ENCODE measurements at regions not wholly inside any gene's neighbourhood (a gene's known extent, or its start where the extent isn't known, plus 50 kb on each side); places are given as distances from the start of the nearest gene placed in this dataset.
A peak's percentile ranks its signal among the peaks of the same experiment; 100 is the strongest.

DNA sequence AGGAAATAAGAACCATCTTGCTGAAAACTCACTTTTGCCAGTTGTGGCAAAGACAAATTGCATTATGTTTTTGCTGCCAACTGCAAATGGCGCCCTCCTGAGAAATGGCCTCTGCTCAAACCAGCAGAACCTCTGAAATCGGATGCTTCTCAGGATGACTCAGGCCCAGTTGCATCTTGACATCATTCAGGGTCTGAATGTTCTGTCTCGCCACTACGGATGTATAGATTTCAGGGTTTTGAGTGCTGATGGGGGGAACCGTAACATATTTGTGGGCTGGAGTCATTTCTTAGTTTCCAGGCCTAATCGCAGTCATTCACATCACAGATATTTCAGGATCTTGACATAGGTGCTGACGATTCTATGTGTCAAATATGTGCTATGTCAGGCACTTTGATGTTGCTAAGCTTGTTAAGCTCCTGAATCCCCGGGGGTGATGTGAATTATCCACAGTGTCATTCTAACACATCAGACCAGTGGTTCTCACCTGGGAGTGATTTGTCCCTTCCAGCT is 207.1 kb downstream of the NFATC2 start:
- DNase-seq: peak; percentile 100

DNA sequence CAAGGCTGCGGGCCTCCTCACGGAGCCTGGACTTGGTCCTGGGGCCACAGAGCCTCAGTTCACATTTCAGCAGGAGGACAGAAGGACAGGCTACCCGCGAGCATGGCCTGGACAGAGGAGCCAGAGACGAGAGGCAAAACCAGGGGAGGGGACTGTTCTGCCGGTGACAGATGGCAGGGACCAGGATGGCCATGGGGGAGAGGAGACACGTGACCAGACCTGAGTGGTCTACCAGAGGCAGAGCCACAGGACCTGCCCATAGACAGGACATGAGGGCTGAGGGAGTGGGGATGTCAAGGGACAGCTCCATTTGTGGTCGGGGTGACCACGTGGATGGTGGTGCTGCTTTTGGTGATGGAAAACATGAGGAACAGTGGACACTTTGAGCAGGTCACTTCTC is 207.9 kb downstream of the NFATC2 start:
- DNase-seq: no peak

GRCh38 chr20:51333971-51334370 is 208.5 kb downstream of the NFATC2 start:
- DNase-seq: no peak

- DNase-seq: no peak
These were observed 209.1 kb downstream of the NFATC2 start for GRCh38 chr20:51333446-51333845.

DNA sequence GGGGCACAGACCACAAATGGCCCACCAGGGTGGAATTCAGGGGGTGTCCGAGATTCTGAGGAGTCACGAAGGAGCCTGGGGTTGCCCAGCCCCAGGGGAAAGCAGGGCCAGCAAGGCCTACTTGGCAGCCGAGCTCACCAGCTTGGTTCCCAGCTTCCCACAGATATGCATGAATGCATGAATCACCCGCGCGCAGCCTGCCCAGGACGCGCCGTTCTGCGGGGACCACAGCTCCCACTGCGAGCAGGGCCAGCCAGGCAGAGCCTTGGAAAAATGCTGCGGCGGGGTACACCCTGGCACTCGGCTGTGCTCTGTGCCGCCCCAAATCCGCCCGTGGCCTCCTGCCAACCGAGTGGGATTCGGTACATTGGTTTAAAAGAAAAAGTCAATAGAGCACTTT is 211.0 kb downstream of the NFATC2 start:
- DNase-seq: peak; percentile 41

- no peak for DNase-seq
These were observed 212.7 kb downstream of the NFATC2 start for GRCh38 chr20:51329845-51330244.

GRCh38 chr20:51327251-51327841 is 215.2 kb downstream of the NFATC2 start:
- DNase-seq: peak; percentile 84

DNA sequence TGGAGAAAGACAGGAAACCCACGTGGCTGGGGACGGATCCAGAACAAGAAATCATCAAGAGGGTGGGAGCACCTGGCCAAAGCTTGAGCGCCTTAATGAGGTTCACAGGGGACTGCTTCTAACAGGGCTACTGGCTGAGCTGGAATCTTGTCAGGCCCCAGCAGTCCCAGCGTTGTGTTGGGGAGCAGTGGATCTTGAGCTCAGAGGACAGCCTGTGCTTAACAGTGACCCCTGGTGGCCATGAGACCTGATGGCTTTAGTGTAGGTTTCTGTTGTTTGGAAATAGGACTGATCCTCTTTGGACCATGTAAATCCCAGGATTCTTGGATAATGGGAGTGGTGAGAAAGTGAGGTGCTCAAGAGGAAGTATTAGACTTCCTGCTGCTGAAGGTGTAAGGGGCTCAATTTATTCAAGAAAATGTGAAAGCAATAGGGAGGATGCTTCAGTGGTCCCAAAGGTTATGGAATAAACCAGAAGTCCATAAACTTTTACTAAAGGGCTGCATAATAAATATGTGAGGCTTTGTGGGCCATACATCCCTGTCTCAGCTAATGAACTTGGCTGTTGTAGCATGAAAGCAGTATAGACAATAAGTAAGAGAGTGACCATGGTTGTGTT is 216.2 kb downstream of the NFATC2 start:
- peak; percentile 42 for DNase-seq

DNA sequence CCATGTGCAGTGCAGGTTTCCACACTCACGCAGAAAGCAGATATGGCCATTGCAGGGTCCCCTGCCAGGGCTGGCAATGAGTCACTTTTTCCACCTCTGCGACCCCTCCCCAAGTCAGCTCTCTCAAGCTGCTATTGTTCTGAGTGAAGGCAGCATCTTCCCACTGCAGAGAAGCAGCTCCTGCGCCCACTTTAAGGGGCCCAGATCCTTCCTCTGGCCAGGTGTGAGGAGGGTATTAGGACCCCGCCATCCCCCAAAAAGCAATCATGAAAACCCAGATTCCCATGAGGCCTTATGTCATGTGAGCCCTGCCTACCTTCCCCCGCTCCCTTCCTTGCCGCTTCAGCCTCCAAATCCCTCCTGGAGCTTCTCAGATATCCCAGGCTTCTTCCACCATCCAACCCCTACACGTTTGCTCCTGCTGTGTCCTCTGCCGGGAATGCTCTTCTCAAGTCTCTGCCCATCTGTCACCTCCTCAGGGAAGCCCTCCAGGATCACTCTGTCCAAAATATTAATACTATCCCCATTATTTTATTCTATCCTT is 220.3 kb downstream of the NFATC2 start:
- DNase-seq: no peak

DNA sequence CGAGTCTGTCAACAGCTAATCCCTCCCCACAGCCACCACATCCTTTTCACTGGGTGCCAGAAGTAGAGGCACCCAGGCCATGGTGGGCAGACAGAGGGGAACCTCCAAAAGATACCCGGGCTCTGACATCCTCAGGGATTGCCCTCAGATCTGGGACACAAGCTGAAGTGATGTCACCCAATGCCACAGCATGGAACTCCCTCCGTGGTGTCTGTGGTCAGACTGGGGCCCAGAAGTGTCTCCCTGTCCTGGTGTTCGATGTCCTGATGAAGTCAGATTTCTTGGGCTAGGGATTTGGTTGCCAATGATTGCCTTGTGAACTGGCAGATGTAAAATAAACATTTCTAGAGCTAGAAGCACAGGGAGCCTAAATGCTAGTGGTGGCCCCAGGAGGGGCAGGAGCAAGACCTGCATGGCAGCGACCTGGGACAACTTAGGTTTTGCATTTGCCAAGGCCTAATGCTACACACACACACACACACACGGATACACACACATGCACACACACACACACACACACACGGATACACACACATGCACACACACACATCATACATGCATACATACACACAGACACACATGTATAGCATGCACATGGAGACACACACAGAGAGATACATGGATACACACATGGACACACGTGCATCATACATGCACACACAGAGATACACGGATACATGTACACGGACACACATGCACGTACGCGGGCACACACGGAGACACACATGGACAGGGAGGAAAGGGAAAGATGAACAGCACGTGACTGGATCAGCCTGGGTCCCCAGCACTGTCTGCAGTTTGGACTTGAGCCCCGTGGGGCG is 221.0 kb downstream of the NFATC2 start:
- no peak for DNase-seq

- no peak for DNase-seq
These were observed 223.0 kb downstream of the NFATC2 start for GRCh38 chr20:51319522-51319921.

DNA sequence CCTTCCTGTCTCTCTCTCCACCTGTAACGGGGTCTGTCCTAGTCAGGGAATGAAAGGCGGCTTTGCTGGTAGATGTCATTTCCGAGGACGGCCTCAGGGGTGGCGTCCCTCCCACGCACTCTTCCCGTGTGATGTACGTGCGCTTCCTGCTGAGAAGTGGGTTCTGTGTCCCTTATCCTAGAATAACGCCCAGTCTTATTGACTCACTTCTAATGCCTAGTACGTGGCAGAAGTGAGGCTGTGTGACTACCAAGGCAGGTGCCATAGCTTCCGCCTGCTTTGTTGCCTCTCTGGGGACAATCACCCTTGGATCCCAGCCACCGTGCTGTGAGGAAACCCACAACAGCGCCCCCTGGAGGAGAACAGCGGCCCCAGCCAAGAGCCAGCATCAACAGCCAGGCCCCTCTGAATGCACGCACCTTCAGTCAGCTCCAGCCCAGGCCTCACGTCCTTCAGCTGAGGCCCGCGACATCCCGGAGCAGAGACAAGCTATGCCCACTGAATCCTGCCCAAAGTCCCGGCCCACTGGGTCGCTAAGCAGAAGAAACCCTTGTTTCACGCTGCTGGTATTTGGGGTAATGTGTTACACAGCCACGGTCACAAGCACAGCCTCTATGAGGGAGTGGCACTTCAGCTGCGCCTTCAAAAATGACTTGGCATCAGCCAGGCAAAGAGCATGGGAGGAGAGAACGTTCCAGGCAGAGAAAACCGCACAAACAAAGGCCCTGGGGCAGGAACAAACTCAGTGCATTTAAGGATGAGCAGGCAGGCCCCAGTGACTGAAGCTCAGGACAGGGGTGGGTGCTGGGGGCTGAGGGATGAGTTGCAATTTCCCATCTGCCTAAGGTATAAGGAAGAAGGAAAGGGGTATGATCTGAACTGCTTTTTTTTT is 224.2 kb downstream of the NFATC2 start:
- DNase-seq: no peak

DNA sequence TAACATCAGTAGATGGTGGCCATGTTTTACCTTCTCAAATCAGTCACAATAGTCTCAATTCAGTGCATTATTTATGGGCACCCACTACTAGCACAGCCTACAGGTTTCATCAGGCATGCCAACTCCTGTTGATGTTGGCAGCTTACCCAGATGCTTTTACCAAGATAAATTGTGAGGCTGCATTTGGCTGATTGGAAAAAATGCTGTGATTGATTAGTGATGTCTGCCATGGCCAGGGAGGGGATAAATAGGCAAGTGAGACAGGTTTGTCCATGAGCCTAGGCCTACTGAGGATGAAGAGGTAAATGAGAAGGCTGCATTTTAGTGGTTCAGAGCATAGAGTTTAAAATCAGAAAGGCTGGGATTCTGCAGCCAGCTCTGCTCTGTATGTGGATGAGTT is 227.1 kb downstream of the NFATC2 start:
- DNase-seq: no peak

- DNase-seq: peak; percentile 31
These were observed 229.1 kb downstream of the NFATC2 start for GRCh38 chr20:51313358-51313827.

DNA sequence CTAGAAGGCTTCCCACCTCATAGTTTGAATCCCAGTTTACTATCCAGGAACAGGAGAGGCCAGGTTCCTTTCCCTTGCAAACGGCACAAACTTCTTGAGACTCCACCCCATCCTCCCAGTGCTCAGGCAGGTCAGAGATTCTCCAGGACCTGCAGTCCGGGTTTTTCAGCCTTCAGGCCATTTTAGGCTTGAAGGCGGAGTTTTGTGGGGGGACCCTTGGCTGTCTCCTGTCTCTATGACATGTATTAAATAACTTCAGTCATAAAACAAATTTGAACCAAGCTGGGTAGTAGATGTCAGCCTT is 230.1 kb downstream of the NFATC2 start:
- no peak for DNase-seq

DNA sequence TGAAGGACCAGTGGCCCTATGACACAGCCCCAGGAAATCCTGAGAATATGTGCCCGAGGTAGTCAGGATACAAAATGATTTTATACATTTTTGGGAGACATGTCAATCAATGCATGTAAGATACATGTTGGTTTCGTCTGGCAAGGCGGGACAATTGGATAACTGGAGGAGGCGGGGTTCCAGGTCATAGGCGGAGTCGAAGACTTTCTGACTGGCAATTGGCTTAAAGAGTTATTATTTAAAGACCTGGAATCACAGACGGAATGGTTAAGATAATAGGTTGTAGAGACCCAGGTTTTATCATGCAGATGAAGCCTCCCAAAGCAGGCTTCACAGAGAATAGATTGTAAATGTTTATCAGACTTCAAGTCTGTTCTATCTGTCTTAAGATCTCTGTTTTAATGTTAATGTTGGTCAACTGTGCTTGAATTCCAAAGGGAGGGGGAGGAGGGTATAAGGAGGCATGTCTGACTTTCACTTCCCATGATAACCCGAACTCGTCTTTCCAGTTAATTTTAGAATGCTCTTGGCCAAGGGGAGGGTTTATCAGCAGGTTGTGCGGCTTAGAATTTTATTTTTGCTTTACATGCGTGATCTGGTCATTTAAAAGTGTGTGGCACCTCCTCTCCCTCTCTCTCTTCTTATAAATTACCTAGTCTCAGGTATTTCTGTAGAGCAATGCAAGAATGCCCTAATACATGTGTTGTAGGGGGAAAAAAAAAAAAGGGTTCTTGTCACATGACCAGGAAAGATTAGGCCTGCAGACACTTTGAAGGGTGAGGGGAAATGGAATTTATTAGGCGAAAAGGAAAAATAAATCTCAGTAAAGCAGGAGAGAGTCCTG is 230.7 kb downstream of the NFATC2 start:
- DNase-seq: no peak

DNA sequence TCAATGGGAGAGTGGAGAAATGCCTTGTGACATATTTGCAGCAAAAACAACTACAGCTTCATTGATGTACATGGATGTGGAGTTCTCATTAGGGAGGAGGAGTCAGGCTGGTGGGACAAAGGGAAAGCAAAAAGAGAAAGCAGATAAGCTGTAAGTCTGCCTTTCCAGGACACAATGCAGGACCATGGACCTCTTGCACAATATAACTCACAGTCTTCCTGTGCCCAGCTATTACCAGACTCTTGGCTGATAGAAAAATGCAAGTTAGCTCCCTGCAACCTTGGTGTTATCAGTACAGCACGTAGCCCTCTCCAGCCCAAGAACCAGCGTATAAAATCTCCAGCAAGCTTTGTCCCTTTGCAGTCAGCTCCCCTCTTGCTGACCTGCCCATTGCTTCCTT is 232.3 kb downstream of the NFATC2 start:
- no peak for DNase-seq

DNA sequence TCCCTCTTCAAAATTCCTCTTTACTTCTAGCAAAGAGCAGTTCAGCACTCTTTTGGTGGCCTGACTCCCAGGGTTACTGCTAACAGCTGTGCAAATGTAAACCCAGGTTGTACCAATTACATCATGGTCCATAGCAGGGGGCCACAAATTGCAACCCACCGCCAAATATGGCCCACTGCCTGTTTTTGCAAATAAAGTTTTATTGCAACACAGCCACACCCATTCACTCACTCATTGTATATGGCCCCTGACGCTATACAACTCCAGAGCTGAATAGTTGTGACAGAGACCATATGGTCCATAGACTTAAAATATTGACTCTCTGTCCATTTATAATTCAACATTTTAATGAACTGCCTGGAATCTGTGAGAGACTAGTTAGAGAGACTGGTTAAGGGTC is 233.4 kb downstream of the NFATC2 start:
- DNase-seq: no peak

DNA sequence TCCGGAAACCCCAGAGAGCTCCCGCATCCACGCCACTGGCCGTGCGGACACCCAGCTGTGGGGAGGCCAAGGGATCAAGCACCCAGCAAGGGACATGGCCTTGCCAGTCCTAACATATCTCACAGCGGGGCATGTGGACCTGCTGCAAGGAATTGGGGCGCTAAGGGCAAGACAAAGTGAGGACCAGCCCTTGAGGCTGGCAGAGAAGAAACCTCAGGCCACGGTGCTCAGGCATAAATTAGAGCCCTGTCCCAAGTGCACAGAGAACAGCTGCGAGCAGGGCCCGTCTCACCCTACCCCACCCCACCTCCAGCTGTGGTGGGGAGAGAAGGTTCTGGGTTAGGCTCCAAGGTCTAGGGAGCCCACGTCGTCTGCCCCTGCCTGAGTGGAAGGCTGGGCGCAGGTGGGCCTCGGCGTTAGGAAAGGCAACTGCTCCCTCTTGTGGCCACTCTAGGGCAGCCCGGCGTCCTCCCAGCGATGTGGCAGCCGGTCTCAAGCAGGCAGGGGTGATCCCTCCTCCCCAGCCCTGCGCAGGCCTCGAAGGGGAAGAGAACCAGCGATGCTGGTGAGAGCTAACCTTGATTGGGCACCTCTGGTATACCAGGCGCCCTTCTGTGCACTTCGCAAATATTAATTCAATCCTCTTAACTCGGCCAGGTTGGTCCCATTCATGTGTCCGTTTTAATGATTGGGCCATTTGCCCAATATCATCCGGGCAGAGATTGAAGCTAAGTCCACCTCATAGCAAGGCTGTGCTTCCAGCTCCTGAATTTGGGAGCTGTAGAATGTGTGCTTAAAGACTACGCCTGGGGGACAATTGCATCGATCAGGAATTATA is 235.8 kb downstream of the NFATC2 start:
- peak; percentile 64 for DNase-seq

GRCh38 chr20:51306081-51306480 is 236.4 kb downstream of the NFATC2 start:
- DNase-seq: no peak

All from fibroblast of skin of right quadriceps (primary cell).